K562 (cell line): ENCODE measurements at regions not wholly inside any gene's neighbourhood (a gene's known extent, or its start where the extent isn't known, plus 50 kb on each side); places are given as distances from the start of the nearest gene placed in this dataset.

ENCODE experiments used
- ATAC-seq: fragments of 200-7000 bp; cut with Tn5 transposase; 3 replicates; pipeline ENCODE4 v1.9.1; 2020; ENCODE audit warnings: moderate library complexity
- BruUV-seq: library from RNA; stranded (reverse); fragments of 400-500 nt; replicated peaks from 2 replicates; lab custom pipeline; 2021; lab: Mats Ljungman, UMichigan
- CTCF ChIA-PET: fragments of 300-600 bp; formaldehyde crosslinking; extraction: SDS; loops from one replicate; lab custom pipeline; 2021; ENCODE audit warnings: low intra/inter-chr PET ratio; lab: Yijun Ruan, JAX
- POLR2A ChIA-PET: fragments of 300-600, 350-650 bp; sonication (Branson Sonifier 250); formaldehyde crosslinking; extraction: SDS; loops from one replicate; lab custom pipeline; 2021; ENCODE audit warnings: antibody characterized with exemption, inconsistent platforms; lab: Yijun Ruan, JAX
- DNase-seq, 4 experiments: peaks; one replicate each; pipeline versions ENCODE4 v3.0.0 to v3.0.0-alpha.2; 2011 to 2018; ENCODE audit warnings: low spot score in 3 of 4, mixed read lengths in 3 of 4; ENCODE audit errors: extremely low read depth in 1 of 4
- FAIRE-seq: peaks from 2 replicates; lab custom pipeline; 2011; peaks lifted over from hg19 to GRCh38; lab: Jason Lieb, UNC
- H2AFZ ChIP-seq: 2 replicates; pipeline ENCODE4 v1.6.0; 2011; ENCODE audit warnings: low read depth, low read length, control low read depth, inconsistent platforms
- H3K27ac ChIP-seq: fragments of 200-600 bp; 3 replicates; pipeline ENCODE4 v1.8.0; 2011; ENCODE audit warnings: low read depth, mild to moderate bottlenecking, control low read depth, inconsistent platforms, low read length, moderate library complexity, mixed read lengths; ENCODE audit errors: extremely low read depth
- H3K27me3 ChIP-seq, 2 experiments: fragments of 300-600 bp in 1 of 2; 2 replicates in 1 of 2; 3 replicates in 1 of 2; pipeline versions ENCODE4 v1.6.0 to v1.8.0; 2011; ENCODE audit warnings: inconsistent platforms in 2 of 2, low read length in 2 of 2, mild to moderate bottlenecking in 1 of 2, mixed read lengths in 1 of 2, moderate library complexity in 1 of 2; ENCODE audit not compliant: control insufficient read depth in 2 of 2, insufficient read depth in 2 of 2
- H3K36me3 ChIP-seq: fragments of 300-600 bp; 3 replicates; pipeline ENCODE4 v1.8.0; 2011; ENCODE audit warnings: mild to moderate bottlenecking, low read length, inconsistent platforms; ENCODE audit not compliant: control insufficient read depth, insufficient read depth
- H3K4me1 ChIP-seq, 2 experiments: fragments of 200-600 bp in 1 of 2; replicated peaks in 1 of 2; 2 replicates in 1 of 2; 3 replicates in 1 of 2; pipeline versions ENCODE4 v1.5.1 to v1.8.0; 2011; ENCODE audit warnings: inconsistent platforms in 2 of 2, low read length in 2 of 2, mild to moderate bottlenecking in 1 of 2, mixed read lengths in 1 of 2, moderate library complexity in 1 of 2; ENCODE audit not compliant: control insufficient read depth in 2 of 2, insufficient read depth in 2 of 2
- H3K4me2 ChIP-seq: 2 replicates; pipeline ENCODE4 v1.6.1; 2011; ENCODE audit warnings: low read length, control low read depth, inconsistent platforms, mixed read lengths; ENCODE audit not compliant: insufficient read depth
- H3K4me3 ChIP-seq: fragments of 200-600 bp; sonication (generic), shearing (Covaris generic); 2 replicates; pipeline ENCODE4 v1.5.1; 2016; ENCODE audit warnings: control low read depth, inconsistent platforms
- H3K79me2 ChIP-seq: fragments of 200-600 bp; 3 replicates; pipeline ENCODE4 v1.8.0; 2011; ENCODE audit warnings: low read length, inconsistent platforms; ENCODE audit not compliant: control insufficient read depth, insufficient read depth
- H3K9ac ChIP-seq, 2 experiments: 2 replicates each; pipeline versions ENCODE4 v1.6.0 to v1.6.1; 2011; ENCODE audit warnings: low read depth in 2 of 2, low read length in 2 of 2, control low read depth in 1 of 2, inconsistent platforms in 1 of 2, mild to moderate bottlenecking in 1 of 2, mixed read lengths in 1 of 2; ENCODE audit not compliant: insufficient read depth in 1 of 2
- H3K9me1 ChIP-seq: one replicate; pipeline ENCODE4 v1.6.0; 2011; ENCODE audit warnings: inconsistent platforms, mild to moderate bottlenecking, low read length, moderate library complexity; ENCODE audit not compliant: control insufficient read depth, insufficient read depth
- H3K9me3 ChIP-seq: replicated peaks from 2 replicates; pipeline ENCODE4 v1.5.1; 2011; ENCODE audit warnings: low read depth, low read length, inconsistent platforms; ENCODE audit not compliant: control insufficient read depth, insufficient read depth
- H4K20me1 ChIP-seq: replicated peaks from 2 replicates; pipeline ENCODE4 v1.6.1; 2011; ENCODE audit warnings: low read length, inconsistent platforms, mixed read lengths; ENCODE audit not compliant: control insufficient read depth, insufficient read depth
- BRD9 ChIP-seq: fragments of 450-650 bp; IDR thresholded peaks from 2 replicates; pipeline ENCODE4 v1.6.1; 2018; ENCODE audit warnings: low read depth; ENCODE audit not compliant: partially characterized antibody
- CBFB ChIP-seq: sonication (generic); formaldehyde crosslinking; IDR thresholded peaks from 2 replicates; pipeline ENCODE4 v1.4.0; 2020; ENCODE audit warnings: mild to moderate bottlenecking, missing genetic modification reagents
- EZH2 ChIP-seq: IDR thresholded peaks from 2 replicates; pipeline ENCODE4 v1.6.1; 2012; ENCODE audit warnings: low read depth, mild to moderate bottlenecking, inconsistent platforms, low read length, borderline replicate concordance
- KAT8 ChIP-seq: fragments of 450-650 bp; IDR thresholded peaks from 2 replicates; pipeline ENCODE4 v1.6.1; 2016; ENCODE audit warnings: low read depth, mild to moderate bottlenecking
- KDM1A ChIP-seq, 2 experiments: fragments of 450-650 bp; IDR thresholded peaks; 2 replicates each; pipeline ENCODE4 v1.6.1; 2016; ENCODE audit warnings: mild to moderate bottlenecking in 2 of 2
- MEIS2 ChIP-seq: fragments of 450-650 bp; IDR thresholded peaks from 2 replicates; pipeline ENCODE4 v1.6.1; 2014; ENCODE audit warnings: mild to moderate bottlenecking; ENCODE audit not compliant: partially characterized antibody
- NFE2L1 ChIP-seq: fragments of 450-650 bp; IDR thresholded peaks from 2 replicates; pipeline ENCODE4 v1.6.1; 2016; ENCODE audit warnings: missing genetic modification characterization, low read depth, mild to moderate bottlenecking, missing compliant biosample characterization, moderate library complexity, borderline replicate concordance
- PHF8 ChIP-seq: fragments of 200-600 bp; sonication (generic); IDR thresholded peaks from 2 replicates; pipeline ENCODE4 v1.6.1; 2012; ENCODE audit warnings: mixed run types, mild to moderate bottlenecking, inconsistent platforms, low read length, moderate library complexity, borderline replicate concordance
- SRSF1 ChIP-seq: fragments of 200-400 bp; formaldehyde crosslinking; IDR thresholded peaks from 2 replicates; pipeline ENCODE4 v1.6.1; 2017; ENCODE audit warnings: mild to moderate bottlenecking, low read depth, low read length, moderate library complexity
- STAG1 ChIP-seq: sonication (generic); formaldehyde crosslinking; IDR thresholded peaks from 2 replicates; pipeline ENCODE4 v1.5.0; 2020; ENCODE audit warnings: missing genetic modification reagents, borderline replicate concordance
- TBP ChIP-seq: optimal IDR thresholded peaks from 2 replicates; pipeline ENCODE3; 2011; ENCODE audit warnings: low read depth, low read length, improper control_type of control experiment
- U2AF2 ChIP-seq: fragments of 200-400 bp; formaldehyde crosslinking; optimal IDR thresholded peaks from 2 replicates; pipeline ENCODE3; 2017; ENCODE audit warnings: low read depth, mild to moderate bottlenecking, low read length
- ZFP1 ChIP-seq: fragments of 450-650 bp; formaldehyde crosslinking; IDR thresholded peaks from 2 replicates; pipeline ENCODE4 v1.4.0; 2020; ENCODE audit warnings: mild to moderate bottlenecking, mixed read lengths
- ZNF217 ChIP-seq: sonication (generic); formaldehyde crosslinking; IDR thresholded peaks from 2 replicates; pipeline ENCODE4 v1.8.0; 2022; ENCODE audit warnings: mild to moderate bottlenecking, missing genetic modification reagents
- ZNF696 ChIP-seq: fragments of 250-450 bp; sonication (Bioruptor Pico); conservative IDR thresholded peaks from 2 replicates; pipeline ENCODE4 v1.4.0; 2020; ENCODE audit warnings: mild to moderate bottlenecking, moderate library complexity
- ZNF740 ChIP-seq, 3 experiments: fragments of 200-800 bp in 1 of 3; sonication (Bioruptor generic) in 1 of 3; sonication (generic) in 1 of 3; formaldehyde crosslinking in 1 of 3; IDR thresholded peaks; 2 replicates each; pipeline versions ENCODE4 v1.6.1 to v1.8.0; 2016 to 2022; ENCODE audit warnings: mild to moderate bottlenecking in 2 of 3, missing compliant biosample characterization in 2 of 3, missing genetic modification characterization in 2 of 3, missing genetic modification reagents in 1 of 3
- WGBS: fragments of 100-300 bp; shearing (Covaris generic); methylation state at CpG from one replicate; pipeline ENCODE4 v1.1.6; 2016; ENCODE audit warnings: low coverage, mixed read lengths; ENCODE audit not compliant: insufficient coverage; ENCODE audit errors: missing lambda C conversion rate; 5-methylcytosine and 5-hydroxymethylcytosine counted together
- in situ Hi-C: fragments of 300-500 bp; cut with MboI; formaldehyde crosslinking; loops from 4 replicates; pipeline ENCODE4 v1.15.0; 2018; ENCODE audit warnings: inconsistent platforms, mixed read lengths
- intact Hi-C: fragments of 100-400 bp; cut with micrococcal nuclease; formaldehyde crosslinking; loops from 2 replicates; pipeline ENCODE4 v1.14.2; 2022

- intact Hi-C loops: no loop called here
Measured at GRCh38 chr5:2560435-2560834, 191.0 kb downstream of the IRX2 start.

More at GRCh38 chr5:2560435-2560834, 191.0 kb downstream of the IRX2 start:
- CTCF ChIA-PET: no interaction called here
- Histone ChIP-seq H3K27me3 (peaks cover 5 to 8% of the 10 kb centered on the region in 2 experiments; a peak in 2 of 5 replicates), H3K4me1 (no peaks in the 10 kb centered on the region), H3K79me2 (no peaks in the 10 kb centered on the region), H3K36me3 (no peaks in the 10 kb centered on the region), H3K27ac (no peak overlapping the region), H3K4me2 (no peak overlapping the region), H3K9me1 (no peaks in the 10 kb centered on the region), H2AFZ (no peak overlapping the region), H3K4me3 (no peak overlapping the region), H4K20me1 (0 out of 2 replicates have a peak, but pooled peaks cover 2% of the 10 kb centered on the region), H3K9ac (no peak overlapping the region), H3K9me3 (no peaks in the 10 kb centered on the region)
- no peak for TF ChIP-seq SRSF1
- no peak for TF ChIP-seq ZNF217 (CRISPR knock-in tag)
- no peak for TF ChIP-seq KAT8
- TF ChIP-seq NFE2L1: no peak
- no peak for TF ChIP-seq CBFB (CRISPR knock-in tag)
- TF ChIP-seq MEIS2: no peak
- no peak for TF ChIP-seq PHF8
- no peak for TF ChIP-seq KDM1A (IDR thresholded peaks at IDR 0.05)
- TF ChIP-seq EZH2: no peak
- no peak for TF ChIP-seq U2AF2
- TF ChIP-seq STAG1 (CRISPR knock-in tag): no peak
- no peak for TF ChIP-seq ZNF696 (CRISPR knock-in tag)
- TF ChIP-seq ZFP1 (CRISPR knock-in tag): no peak
- no peak for TF ChIP-seq TBP
- no peak for TF ChIP-seq BRD9
- no peak for TF ChIP-seq ZNF740 (CRISPR knock-in tag; IDR thresholded peaks at IDR 0.05)
- no peak for TF ChIP-seq ZNF740 (tag; IDR thresholded peaks at IDR 0.05)
- in situ Hi-C loops: no loop called here
- FAIRE-seq (no peak), ATAC-seq (no peak), DNase-seq (no peak)
- POLR2A ChIA-PET: no interaction called here
- BruUV-seq: no TSS peak
- WGBS: 1% methylated on average over 5 of the region's 5 CpGs
